SU-DHL-6 (cell line): ENCODE measurements at regions not wholly inside any gene's neighbourhood (a gene's known extent, or its start where the extent isn't known, plus 50 kb on each side); places are given as distances from the start of the nearest gene placed in this dataset.

Experiments
- EZH2phosphoT487 ChIP-seq: fragments of 200-600 bp; sonication (generic), shearing (Covaris generic); conservative IDR thresholded peaks from 2 replicates; pipeline ENCODE4 v1.6.1; 2018; ENCODE audit warnings: mild to moderate bottlenecking, antibody characterized with exemption, low read length, moderate library complexity, mixed read lengths
- TF ChIP-seq, protein P1 (sequence below): fragments of 200-600 bp; sonication (generic); IDR thresholded peaks from one replicate; pipeline ENCODE4 v1.5.1; 2017; ENCODE audit warnings: antibody characterized with exemption, mild to moderate bottlenecking, low read length, moderate library complexity; ENCODE audit not compliant: insufficient read depth, poor library complexity, severe bottlenecking

DNA sequence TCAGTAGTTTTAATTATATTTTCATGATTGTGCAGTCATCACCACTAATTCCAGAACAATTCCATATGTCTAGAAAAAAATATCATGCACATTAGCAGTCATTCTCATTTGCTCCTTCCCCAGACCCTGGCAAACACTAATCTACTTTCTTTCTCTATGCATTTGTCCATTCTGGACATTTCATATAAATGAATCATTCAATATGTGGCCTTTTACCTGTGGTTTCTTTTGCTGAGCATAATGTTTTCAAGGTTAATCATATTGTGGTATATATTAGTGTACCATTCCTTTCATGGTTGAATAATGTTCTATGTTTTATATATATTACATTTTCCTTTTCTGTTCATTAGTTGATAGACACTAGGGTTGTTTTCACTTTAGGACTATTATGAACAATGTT is 811.1 kb upstream of the RAG2 start:
- TF ChIP-seq, protein P1, sequence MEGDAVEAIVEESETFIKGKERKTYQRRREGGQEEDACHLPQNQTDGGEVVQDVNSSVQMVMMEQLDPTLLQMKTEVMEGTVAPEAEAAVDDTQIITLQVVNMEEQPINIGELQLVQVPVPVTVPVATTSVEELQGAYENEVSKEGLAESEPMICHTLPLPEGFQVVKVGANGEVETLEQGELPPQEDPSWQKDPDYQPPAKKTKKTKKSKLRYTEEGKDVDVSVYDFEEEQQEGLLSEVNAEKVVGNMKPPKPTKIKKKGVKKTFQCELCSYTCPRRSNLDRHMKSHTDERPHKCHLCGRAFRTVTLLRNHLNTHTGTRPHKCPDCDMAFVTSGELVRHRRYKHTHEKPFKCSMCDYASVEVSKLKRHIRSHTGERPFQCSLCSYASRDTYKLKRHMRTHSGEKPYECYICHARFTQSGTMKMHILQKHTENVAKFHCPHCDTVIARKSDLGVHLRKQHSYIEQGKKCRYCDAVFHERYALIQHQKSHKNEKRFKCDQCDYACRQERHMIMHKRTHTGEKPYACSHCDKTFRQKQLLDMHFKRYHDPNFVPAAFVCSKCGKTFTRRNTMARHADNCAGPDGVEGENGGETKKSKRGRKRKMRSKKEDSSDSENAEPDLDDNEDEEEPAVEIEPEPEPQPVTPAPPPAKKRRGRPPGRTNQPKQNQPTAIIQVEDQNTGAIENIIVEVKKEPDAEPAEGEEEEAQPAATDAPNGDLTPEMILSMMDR: no peak
- no peak for TF ChIP-seq EZH2phosphoT487
